ENCODE measurements at regions not wholly inside any gene's neighbourhood (a gene's known extent, or its start where the extent isn't known, plus 50 kb on each side); places are given as distances from the start of the nearest gene placed in this dataset.

DNA sequence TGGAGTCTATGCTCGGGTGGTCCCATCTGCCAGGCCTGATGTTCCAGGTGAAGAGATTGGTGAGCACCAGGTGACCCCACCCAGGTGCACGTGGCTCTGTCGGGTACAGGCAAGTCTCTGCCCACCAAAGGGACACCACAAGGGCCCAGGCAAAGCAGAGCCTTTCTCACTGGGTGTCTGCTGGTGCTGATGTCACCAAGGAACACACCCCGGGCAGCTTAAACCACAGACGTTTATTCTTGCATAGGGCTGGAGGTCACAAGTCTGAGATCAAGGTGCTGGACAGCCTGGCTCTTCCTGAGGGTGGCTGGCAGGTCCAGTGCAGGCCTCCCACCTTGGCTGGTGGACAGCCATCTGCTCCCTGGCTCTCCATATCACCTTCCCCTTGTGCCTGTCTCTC, 100.7 kb upstream of the CD93 start:
- Histone ChIP-seq H3K4me2 (ENCODE audit: low read length) (no peak overlapping the region), H3K9ac (ENCODE audit: low read length) (no peak overlapping the region)

GRCh38 chr20:23180451-23180921, 94.4 kb upstream of the CD93 start:
- Histone ChIP-seq H2AFZ (ENCODE audit: low read depth, low read length) (no peak overlapping the region), H3K27me3 (ENCODE audit: low read depth, low read length) (peaks cover 24% of the 10 kb centered on the region), H3K4me2 (ENCODE audit: low read length) (no peak overlapping the region), H3K36me3 (replicated peaks; ENCODE audit: low read depth, low read length) (no peaks in the 10 kb centered on the region), H3K79me2 (ENCODE audit: low read length) (no peaks in the 10 kb centered on the region), H3K9me3 (ENCODE audit: insufficient read depth, low read length) (0 out of 2 replicates have a peak, but pooled peaks cover 3% of the 10 kb centered on the region), H4K20me1 (ENCODE audit: insufficient read depth, low read length) (no peaks in the 10 kb centered on the region), H3K4me1 (ENCODE audit: low read length) (no peaks in the 10 kb centered on the region), H3K4me3 (ENCODE audit: low read length) (no peak overlapping the region), H3K27ac (ENCODE audit: low read length) (no peak overlapping the region), H3K9ac (ENCODE audit: low read length) (no peak overlapping the region)
- TF ChIP-seq EZH2phosphoT487 (IDR thresholded peaks at IDR 0.05; ENCODE audit: low read depth) (no peak), CTCF (IDR thresholded peaks at IDR 0.05; ENCODE audit: low read depth, low read length) (no peak)

More for the DNA sequence above, 100.7 kb upstream of the CD93 start:
- H4K20me1 ChIP-seq (ENCODE audit: insufficient read depth, low read length) = no peaks in the 10 kb centered on the region
- no peak overlapping the region for H3K4me3 ChIP-seq (ENCODE audit: low read length)
- no peaks in the 10 kb centered on the region for H3K79me2 ChIP-seq (ENCODE audit: low read length)
- TF ChIP-seq CTCF (IDR thresholded peaks at IDR 0.05; ENCODE audit: low read depth, low read length) (no peak), EZH2phosphoT487 (IDR thresholded peaks at IDR 0.05; ENCODE audit: low read depth) (no peak)
- H3K27ac ChIP-seq (ENCODE audit: low read length) = no peak overlapping the region
- H3K9me3 ChIP-seq (ENCODE audit: insufficient read depth, low read length) = no peaks in the 10 kb centered on the region
- peaks cover 10% of the 10 kb centered on the region; the same call in 1 of the 2 replicates for H3K4me1 ChIP-seq (ENCODE audit: low read length)
- H3K36me3 ChIP-seq (replicated peaks; ENCODE audit: low read depth, low read length) = no peaks in the 10 kb centered on the region
- H3K27me3 ChIP-seq (ENCODE audit: low read depth, low read length) = no peaks in the 10 kb centered on the region
- H2AFZ ChIP-seq (ENCODE audit: low read depth, low read length) = no peak overlapping the region

- Histone ChIP-seq H3K4me1 (ENCODE audit: low read length) (no peaks in the 10 kb centered on the region), H3K27me3 (ENCODE audit: low read depth, low read length) (peaks cover 30% of the 10 kb centered on the region), H3K79me2 (ENCODE audit: low read length) (no peaks in the 10 kb centered on the region), H2AFZ (ENCODE audit: low read depth, low read length) (no peak overlapping the region), H3K4me3 (ENCODE audit: low read length) (no peak overlapping the region), H3K9me3 (ENCODE audit: insufficient read depth, low read length) (0 out of 2 replicates have a peak, but pooled peaks cover 3% of the 10 kb centered on the region), H4K20me1 (ENCODE audit: insufficient read depth, low read length) (no peaks in the 10 kb centered on the region), H3K36me3 (replicated peaks; ENCODE audit: low read depth, low read length) (no peaks in the 10 kb centered on the region), H3K9ac (ENCODE audit: low read length) (no peak overlapping the region), H3K4me2 (ENCODE audit: low read length) (no peak overlapping the region), H3K27ac (ENCODE audit: low read length) (no peak overlapping the region)
- no peak for TF ChIP-seq CTCF (IDR thresholded peaks at IDR 0.05; ENCODE audit: low read depth, low read length)
- no peak for TF ChIP-seq EZH2phosphoT487 (IDR thresholded peaks at IDR 0.05; ENCODE audit: low read depth)
Observed at GRCh38 chr20:23179766-23180403, 93.8 kb upstream of the CD93 start.

DNA sequence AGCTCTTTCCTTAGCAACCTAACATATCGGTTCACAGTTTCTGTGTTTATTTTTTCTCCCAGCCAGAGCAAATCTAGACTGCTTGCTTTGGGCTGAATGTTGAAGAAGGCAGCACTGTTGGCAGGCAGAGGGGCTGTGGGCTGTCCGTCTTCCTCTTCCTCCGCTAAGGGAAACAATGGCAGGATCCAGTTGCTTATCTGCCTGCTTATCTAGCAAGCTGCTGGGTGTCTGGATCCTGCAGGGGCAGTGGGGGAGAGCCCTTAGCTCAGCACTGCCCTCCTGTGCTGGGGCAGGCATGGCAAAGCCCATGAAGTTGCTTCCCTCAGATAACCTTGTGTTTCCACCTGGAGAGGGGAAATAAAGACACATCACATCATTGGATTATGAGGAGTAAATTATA, 92.7 kb upstream of the CD93 start:
- Histone ChIP-seq H3K9me3 (ENCODE audit: insufficient read depth, low read length) (0 out of 2 replicates have a peak, but pooled peaks cover 3% of the 10 kb centered on the region), H3K27me3 (ENCODE audit: low read depth, low read length) (peaks cover 40% of the 10 kb centered on the region), H3K9ac (ENCODE audit: low read length) (no peak overlapping the region), H4K20me1 (ENCODE audit: insufficient read depth, low read length) (no peaks in the 10 kb centered on the region), H3K4me1 (ENCODE audit: low read length) (no peaks in the 10 kb centered on the region), H3K4me3 (ENCODE audit: low read length) (no peak overlapping the region), H3K36me3 (replicated peaks; ENCODE audit: low read depth, low read length) (no peaks in the 10 kb centered on the region), H3K27ac (ENCODE audit: low read length) (no peak overlapping the region), H3K79me2 (ENCODE audit: low read length) (no peaks in the 10 kb centered on the region), H2AFZ (ENCODE audit: low read depth, low read length) (no peak overlapping the region), H3K4me2 (ENCODE audit: low read length) (no peak overlapping the region)
- no peak; the same call in 1 of the 2 replicates for TF ChIP-seq CTCF (IDR thresholded peaks at IDR 0.05; ENCODE audit: low read depth, low read length)
- no peak for TF ChIP-seq EZH2phosphoT487 (IDR thresholded peaks at IDR 0.05; ENCODE audit: low read depth)
